GM18526 (cell line): ENCODE measurements at regions not wholly inside any gene's neighbourhood (a gene's known extent, or its start where the extent isn't known, plus 50 kb on each side); places are given as distances from the start of the nearest gene placed in this dataset.

Experiments used
- POLR2A ChIP-seq: IDR thresholded peaks from 3 replicates; pipeline ENCODE4 v1.6.1; 2011; ENCODE audit not compliant: insufficient read length; ENCODE audit errors: extremely low read depth

GRCh38 chr6:14210663-14211561 is 93.3 kb downstream of the CD83 start:
- TF ChIP-seq POLR2A = peak; percentile 45

GRCh38 chr6:14211562-14211942 is 94.0 kb downstream of the CD83 start:
- TF ChIP-seq POLR2A = no peak

- no peak for TF ChIP-seq POLR2A
These were observed 94.4 kb downstream of the CD83 start for GRCh38 chr6:14212020-14212419.

- TF ChIP-seq POLR2A = no peak
These were observed 95.1 kb downstream of the CD83 start for GRCh38 chr6:14212632-14213031.

- no peak for TF ChIP-seq POLR2A
These were observed 99.5 kb downstream of the CD83 start for GRCh38 chr6:14216946-14217684.

GRCh38 chr6:14217728-14218518 is 100.4 kb downstream of the CD83 start:
- TF ChIP-seq POLR2A = no peak

- TF ChIP-seq POLR2A = no peak
These were observed 100.9 kb downstream of the CD83 start for GRCh38 chr6:14218519-14218800.

- TF ChIP-seq POLR2A = no peak
These were observed 104.2 kb downstream of the CD83 start for GRCh38 chr6:14221564-14222279.

- no peak for TF ChIP-seq POLR2A
These were observed 105.4 kb downstream of the CD83 start for GRCh38 chr6:14222956-14223355.

- no peak for TF ChIP-seq POLR2A
These were observed 107.0 kb downstream of the CD83 start for GRCh38 chr6:14224359-14225103.

- TF ChIP-seq POLR2A = no peak
These were observed 108.6 kb downstream of the CD83 start for GRCh38 chr6:14226051-14226660.

- no peak for TF ChIP-seq POLR2A
These were observed 111.0 kb downstream of the CD83 start for GRCh38 chr6:14228571-14228970.

GRCh38 chr6:14231071-14231483 is 113.5 kb downstream of the CD83 start:
- TF ChIP-seq POLR2A = no peak
